HFF-Myc (cell line): ENCODE measurements at regions not wholly inside any gene's neighbourhood (a gene's known extent, or its start where the extent isn't known, plus 50 kb on each side); places are given as distances from the start of the nearest gene placed in this dataset.

Experiments
- DNase-seq: peaks from one replicate; pipeline ENCODE4 v3.0.0-alpha.2; 2011; ENCODE audit warnings: low read depth; ENCODE audit errors: extremely low read depth
- H3K4me3 ChIP-seq: replicated peaks from 2 replicates; pipeline ENCODE4 v1.5.1; 2011; ENCODE audit warnings: low read depth, mild to moderate bottlenecking, control low read depth, low read length
- TF ChIP-seq, protein P1 (sequence below): IDR thresholded peaks from 2 replicates; pipeline ENCODE4 v1.5.1; 2012; ENCODE audit warnings: mild to moderate bottlenecking, low read depth, low read length, control low read depth; ENCODE audit errors: missing control alignments

DNA sequence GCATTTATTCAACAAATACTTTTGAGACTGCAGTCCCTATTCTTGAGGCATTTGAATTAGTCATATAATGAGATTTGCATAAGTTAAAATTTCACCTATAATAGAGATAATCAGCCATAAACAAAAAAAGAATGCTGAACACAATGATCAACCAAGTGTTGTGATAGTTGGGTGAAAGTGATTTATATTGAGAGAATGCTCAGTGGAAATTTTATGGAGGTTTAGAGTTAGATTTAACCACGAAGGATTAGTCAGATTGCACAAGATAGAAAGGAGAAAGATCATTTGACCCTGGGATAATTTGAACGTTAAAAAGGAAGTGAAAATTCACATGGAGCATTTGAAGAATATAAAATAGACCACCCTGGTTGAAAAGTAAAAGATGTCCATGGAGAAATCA lies 356.2 kb downstream of the NPR3 start:
- H3K4me3 ChIP-seq: no peak overlapping the region
- TF ChIP-seq, protein P1, sequence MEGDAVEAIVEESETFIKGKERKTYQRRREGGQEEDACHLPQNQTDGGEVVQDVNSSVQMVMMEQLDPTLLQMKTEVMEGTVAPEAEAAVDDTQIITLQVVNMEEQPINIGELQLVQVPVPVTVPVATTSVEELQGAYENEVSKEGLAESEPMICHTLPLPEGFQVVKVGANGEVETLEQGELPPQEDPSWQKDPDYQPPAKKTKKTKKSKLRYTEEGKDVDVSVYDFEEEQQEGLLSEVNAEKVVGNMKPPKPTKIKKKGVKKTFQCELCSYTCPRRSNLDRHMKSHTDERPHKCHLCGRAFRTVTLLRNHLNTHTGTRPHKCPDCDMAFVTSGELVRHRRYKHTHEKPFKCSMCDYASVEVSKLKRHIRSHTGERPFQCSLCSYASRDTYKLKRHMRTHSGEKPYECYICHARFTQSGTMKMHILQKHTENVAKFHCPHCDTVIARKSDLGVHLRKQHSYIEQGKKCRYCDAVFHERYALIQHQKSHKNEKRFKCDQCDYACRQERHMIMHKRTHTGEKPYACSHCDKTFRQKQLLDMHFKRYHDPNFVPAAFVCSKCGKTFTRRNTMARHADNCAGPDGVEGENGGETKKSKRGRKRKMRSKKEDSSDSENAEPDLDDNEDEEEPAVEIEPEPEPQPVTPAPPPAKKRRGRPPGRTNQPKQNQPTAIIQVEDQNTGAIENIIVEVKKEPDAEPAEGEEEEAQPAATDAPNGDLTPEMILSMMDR: no peak
- no peak for DNase-seq

DNA sequence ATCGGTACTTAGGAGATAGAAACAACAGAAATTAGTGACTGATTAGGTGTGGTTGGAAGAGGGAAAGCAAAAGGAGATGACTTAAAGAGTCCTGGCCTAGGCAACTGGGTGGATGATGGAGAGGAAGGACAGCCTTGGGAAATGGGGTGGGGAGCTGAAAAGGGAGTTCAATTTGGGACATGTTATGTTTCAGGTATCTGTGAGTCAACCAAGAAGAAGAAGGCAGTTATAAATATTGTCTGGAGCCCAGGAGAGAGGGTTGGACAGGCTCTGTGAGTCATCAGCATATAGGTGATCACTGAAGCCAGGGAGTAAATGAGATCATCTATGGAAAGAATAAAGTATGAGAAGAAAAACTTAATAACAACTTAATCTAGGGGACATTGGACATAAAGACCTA lies 357.7 kb downstream of the NPR3 start:
- TF ChIP-seq, protein P1: no peak
- DNase-seq: no peak

GRCh38 chr5:33072296-33072695 lies 361.2 kb downstream of the NPR3 start:
- TF ChIP-seq, protein P1: no peak
- no peak for DNase-seq
- no peak overlapping the region for H3K4me3 ChIP-seq

More for the DNA sequence above, 357.7 kb downstream of the NPR3 start:
- H3K4me3 ChIP-seq: no peak overlapping the region

- no peak overlapping the region for H3K4me3 ChIP-seq
- TF ChIP-seq, protein P1: no peak
- DNase-seq: no peak
Measured at GRCh38 chr5:33072726-33073125, 361.6 kb downstream of the NPR3 start.

DNA sequence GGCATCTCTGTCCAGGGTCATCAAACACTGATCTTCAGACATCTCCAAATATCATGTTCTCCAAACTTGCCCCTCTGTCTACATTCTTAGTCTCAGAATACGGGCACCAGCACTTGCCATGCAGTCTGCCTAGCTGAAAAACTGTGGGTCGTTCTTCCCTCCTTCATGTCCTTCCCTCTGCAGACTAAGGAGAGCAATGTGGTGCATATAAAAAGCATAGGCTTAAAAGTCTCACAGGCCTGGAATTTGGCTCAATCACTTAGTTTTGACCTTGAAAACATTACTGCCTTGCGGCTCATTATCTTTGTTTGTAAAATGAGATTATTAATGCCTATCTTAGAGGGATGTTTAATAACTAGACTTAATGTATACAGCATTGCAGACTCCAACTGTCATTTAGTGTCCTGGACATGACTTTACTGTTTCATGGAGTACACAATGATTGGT lies 362.8 kb downstream of the NPR3 start:
- H3K4me3 ChIP-seq: no peak overlapping the region
- DNase-seq: no peak
- TF ChIP-seq, protein P1: no peak

DNA sequence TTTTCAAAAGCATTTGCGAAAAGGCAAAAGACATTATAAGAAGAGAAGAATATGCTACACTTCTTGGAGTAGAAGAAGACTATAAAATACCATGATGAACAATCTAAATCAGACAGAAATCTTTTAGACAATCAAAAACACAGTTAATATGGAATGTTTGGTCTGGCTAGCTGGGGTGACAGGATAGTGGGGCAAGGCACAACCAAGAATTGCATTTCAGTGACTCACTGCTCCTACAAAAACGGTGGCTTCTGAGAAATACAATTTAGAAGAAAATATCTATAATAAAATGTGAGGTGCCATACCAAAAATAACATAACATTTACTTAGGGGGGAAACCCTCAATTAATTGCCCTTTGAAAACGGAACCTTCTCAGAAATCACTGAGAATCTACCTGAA lies 363.4 kb downstream of the NPR3 start:
- no peak overlapping the region for H3K4me3 ChIP-seq
- DNase-seq: no peak
- TF ChIP-seq, protein P1: no peak

GRCh38 chr5:33075731-33076130 lies 364.6 kb downstream of the NPR3 start:
- TF ChIP-seq, protein P1: no peak
- no peak overlapping the region for H3K4me3 ChIP-seq
- DNase-seq: no peak
